HepG2 (cell line): ENCODE measurements at regions not wholly inside any gene's neighbourhood (a gene's known extent, or its start where the extent isn't known, plus 50 kb on each side); places are given as distances from the start of the nearest gene placed in this dataset.

ENCODE experiments used
- ATAC-seq: fragments of 200-7000 bp; cut with Tn5 transposase; 3 replicates; pipeline ENCODE4 v1.9.1; 2020; ENCODE audit warnings: mild to moderate bottlenecking, moderate library complexity
- BruUV-seq: library from RNA; stranded (reverse); fragments of 400-500 nt; replicated peaks from 2 replicates; lab custom pipeline; 2021; lab: Mats Ljungman, UMichigan
- CTCF ChIA-PET: fragments of 300-600 bp; formaldehyde crosslinking; extraction: SDS; loops from one replicate; lab custom pipeline; 2021; ENCODE audit warnings: low total read pairs, inconsistent platforms, low intra/inter-chr PET ratio; lab: Yijun Ruan, JAX
- POLR2A ChIA-PET: fragments of 350-600 bp; sonication (Branson Sonifier 250); formaldehyde crosslinking; loops from one replicate; lab custom pipeline; 2020; ENCODE audit warnings: antibody characterized with exemption, inconsistent platforms; lab: Yijun Ruan, JAX
- DNase-seq: peaks from one replicate; pipeline ENCODE4 v3.0.0-alpha.2; 2015; ENCODE audit warnings: low spot score
- FAIRE-seq: peaks from 3 replicates; lab custom pipeline; 2011; peaks lifted over from hg19 to GRCh38; lab: Jason Lieb, UNC
- H2AFZ ChIP-seq: one replicate; pipeline ENCODE4 v1.6.1; 2011; ENCODE audit warnings: low read length, inconsistent platforms
- H3K27ac ChIP-seq: fragments of 300-600 bp; 3 replicates; pipeline ENCODE4 v1.8.0; 2011; ENCODE audit warnings: mixed run types, mild to moderate bottlenecking, mixed read lengths, low read length, inconsistent platforms; ENCODE audit not compliant: insufficient read depth; ENCODE audit errors: extremely low read length
- H3K27me3 ChIP-seq, 2 experiments: fragments of 200-600 bp in 1 of 2; 2 replicates in 1 of 2; 3 replicates in 1 of 2; pipeline versions ENCODE4 v1.6.0 to v1.8.0; 2011; ENCODE audit warnings: low read length in 2 of 2, mild to moderate bottlenecking in 2 of 2, moderate library complexity in 2 of 2, inconsistent platforms in 1 of 2; ENCODE audit not compliant: insufficient read depth in 2 of 2, control insufficient read depth in 1 of 2
- H3K36me3 ChIP-seq, 2 experiments: fragments of 200-600 bp in 1 of 2; replicated peaks in 1 of 2; 2 replicates in 1 of 2; 3 replicates in 1 of 2; pipeline versions ENCODE4 v1.5.1 to v1.8.0; 2011; ENCODE audit warnings: low read length in 2 of 2, inconsistent platforms in 1 of 2; ENCODE audit not compliant: insufficient read depth in 2 of 2, control insufficient read depth in 1 of 2
- H3K4me1 ChIP-seq: 2 replicates; pipeline ENCODE4 v1.5.1; 2012; ENCODE audit warnings: low read length, inconsistent platforms; ENCODE audit not compliant: insufficient read depth
- H3K4me2 ChIP-seq: 2 replicates; pipeline ENCODE4 v1.6.0; 2011; ENCODE audit warnings: low read depth, low read length, inconsistent platforms
- H3K4me3 ChIP-seq, 3 experiments: fragments of 200-600 bp in 1 of 3; sonication (generic), shearing (Covaris generic) in 1 of 3; replicated peaks in 1 of 3; 2 replicates each; pipeline ENCODE4 v1.5.1; 2011 to 2016; ENCODE audit warnings: low read length in 3 of 3, inconsistent platforms in 2 of 3, low read depth in 2 of 3, mild to moderate bottlenecking in 2 of 3, control low read depth in 1 of 3, mixed read lengths in 1 of 3; ENCODE audit not compliant: insufficient read depth in 1 of 3
- H3K79me2 ChIP-seq: one replicate; pipeline ENCODE4 v1.6.1; 2011; ENCODE audit warnings: low read length, inconsistent platforms; ENCODE audit not compliant: insufficient read depth
- H3K9ac ChIP-seq: 2 replicates; pipeline ENCODE4 v1.6.0; 2011; ENCODE audit warnings: mild to moderate bottlenecking, low read depth, low read length, inconsistent platforms; ENCODE audit not compliant: insufficient read depth
- H3K9me3 ChIP-seq: 2 replicates; pipeline ENCODE4 v1.5.1; 2012; ENCODE audit warnings: mild to moderate bottlenecking, low read length
- H4K20me1 ChIP-seq: 2 replicates; pipeline ENCODE4 v1.6.0; 2011; ENCODE audit warnings: inconsistent platforms, mild to moderate bottlenecking, low read length, moderate library complexity; ENCODE audit not compliant: insufficient read depth
- CTCF ChIP-seq: sonication (generic); formaldehyde crosslinking; IDR thresholded peaks from 2 replicates; pipeline ENCODE4 v1.5.0; 2020; ENCODE audit warnings: mild to moderate bottlenecking, missing genetic modification reagents, moderate library complexity
- E2F2 ChIP-seq: sonication (generic); formaldehyde crosslinking; IDR thresholded peaks from 2 replicates; pipeline ENCODE4 v1.4.0; 2020; ENCODE audit warnings: missing genetic modification reagents, borderline replicate concordance
- PITX1 ChIP-seq: sonication (generic); formaldehyde crosslinking; IDR thresholded peaks from 2 replicates; pipeline ENCODE4 v1.5.1; 2020; ENCODE audit warnings: mild to moderate bottlenecking, missing genetic modification reagents
- POGZ ChIP-seq: sonication (generic); formaldehyde crosslinking; IDR thresholded peaks from 2 replicates; pipeline ENCODE4 v1.4.0; 2020; ENCODE audit warnings: mild to moderate bottlenecking, missing genetic modification reagents
- RAD21 ChIP-seq: fragments of 450-650 bp; formaldehyde crosslinking; IDR thresholded peaks from 2 replicates; pipeline ENCODE4 v1.5.0; 2020; ENCODE audit warnings: mild to moderate bottlenecking
- RCOR2 ChIP-seq: IDR thresholded peaks from 2 replicates; pipeline ENCODE4 v1.6.1; 2016; ENCODE audit warnings: missing biosample characterization, missing genetic modification reagents
- SALL1 ChIP-seq: sonication (generic); formaldehyde crosslinking; IDR thresholded peaks from 2 replicates; pipeline ENCODE4 v1.8.0; 2022; ENCODE audit warnings: mild to moderate bottlenecking, missing genetic modification reagents
- SMC3 ChIP-seq: IDR thresholded peaks from 2 replicates; pipeline ENCODE4 v1.6.1; 2011; ENCODE audit warnings: low read length, improper control_type of control experiment
- SOX6 ChIP-seq, 2 experiments: fragments of 450-650 bp in 1 of 2; sonication (generic) in 1 of 2; formaldehyde crosslinking in 1 of 2; IDR thresholded peaks; 2 replicates each; pipeline versions ENCODE4 v1.4.0 to v1.6.1; 2017 to 2020; ENCODE audit warnings: antibody characterized with exemption in 1 of 2, mild to moderate bottlenecking in 1 of 2, missing genetic modification reagents in 1 of 2
- STAG1 ChIP-seq: sonication (generic); formaldehyde crosslinking; IDR thresholded peaks from 2 replicates; pipeline ENCODE4 v1.4.0; 2020; ENCODE audit warnings: missing genetic modification reagents
- TEAD3 ChIP-seq: optimal IDR thresholded peaks from 2 replicates; pipeline ENCODE3; 2016; ENCODE audit warnings: borderline replicate concordance
- ZNF260 ChIP-seq: sonication (generic); formaldehyde crosslinking; IDR thresholded peaks from 2 replicates; pipeline ENCODE4 v1.4.0; 2020; ENCODE audit warnings: missing genetic modification reagents, low read depth, mild to moderate bottlenecking, borderline replicate concordance
- ZNF501 ChIP-seq: sonication (generic); formaldehyde crosslinking; IDR thresholded peaks from 2 replicates; pipeline ENCODE4 v1.5.1; 2020; ENCODE audit warnings: mild to moderate bottlenecking, moderate library complexity, missing genetic modification reagents
- WGBS: methylation state at CpG from one replicate; pipeline ENCODE4 v1.1.6; 2017; ENCODE audit warnings: low lambda C conversion rate; 5-methylcytosine and 5-hydroxymethylcytosine counted together
- in situ Hi-C: cut with HindIII; loops from 2 replicates; pipeline ENCODE4 v1.10.0; 2017; ENCODE audit warnings: low pct_unique_long_range_greater_than_20kb; ENCODE audit not compliant: extremely low pct_ligation_motif_present
- intact Hi-C: fragments of 100-400 bp; cut with micrococcal nuclease; formaldehyde crosslinking; loops from one replicate; pipeline ENCODE4 v1.10.0; 2022; ENCODE audit not compliant: unreplicated experiment

GRCh38 chr7:46131916-46132795 lies 211.1 kb upstream of the IGFBP3 start:
- peak overlapping the region; percentile 25 for H2AFZ ChIP-seq
- H3K4me1 ChIP-seq: peaks cover 7% of the 10 kb centered on the region; the same call in 1 of the 2 replicates
- H3K9ac ChIP-seq: no peak overlapping the region
- H3K27ac ChIP-seq: no peak overlapping the region
- POLR2A ChIA-PET: no interaction called here
- 20% methylated on average over 7 of the region's 8 CpGs for WGBS
- H4K20me1 ChIP-seq: no peaks in the 10 kb centered on the region
- H3K27me3 ChIP-seq: no peaks in the 10 kb centered on the region; a peak in 1 of 5 replicates
- no peaks in the 10 kb centered on the region for H3K79me2 ChIP-seq
- H3K4me3 ChIP-seq: no peak overlapping the region
- intact Hi-C loops (loop anchor here (2.0 to 5.0 kb wide), 2 partner anchors 209 to 220 kb away; no protein-coding TSS in a partner anchor), in situ Hi-C loops (no loop called here)
- peak; percentile 69 for FAIRE-seq
- peak; percentile 43 for DNase-seq
- peak; percentile 98 for ATAC-seq
- no peaks in the 10 kb centered on the region for H3K9me3 ChIP-seq
- CTCF ChIA-PET: no interaction called here
- no peaks in the 10 kb centered on the region for H3K36me3 ChIP-seq
- peak; percentile 49 for TF ChIP-seq SMC3
- peak; percentile 29; the same call in 1 of the 2 replicates for TF ChIP-seq POGZ
- TF ChIP-seq E2F2: no peak
- TF ChIP-seq STAG1 (CRISPR knock-in tag): peak; percentile 60
- peak; percentile 43; the same call in 1 of the 2 replicates for TF ChIP-seq PITX1 (CRISPR knock-in tag)
- no peak for TF ChIP-seq RCOR2
- TF ChIP-seq SOX6 (IDR thresholded peaks at IDR 0.05): no peak
- TF ChIP-seq SOX6 (CRISPR knock-in tag; IDR thresholded peaks at IDR 0.05): peak; percentile 40; the same call in 1 of the 2 replicates
- peak; percentile 44 for TF ChIP-seq TEAD3 (CRISPR knock-in tag)
- no peak for TF ChIP-seq ZNF260 (CRISPR knock-in tag)
- peak; percentile 60 for TF ChIP-seq CTCF (CRISPR knock-in tag)
- TF ChIP-seq SALL1: peak; percentile 38; the same call in 1 of the 2 replicates
- peak; percentile 43; the same call in 1 of the 2 replicates for TF ChIP-seq ZNF501 (CRISPR knock-in tag)
- TF ChIP-seq RAD21: 0 out of 2 replicates have a peak, but pooled peaks have one; percentile 25
- TF ChIP-seq, all 625 proteins: peak for 10
- H3K4me2 ChIP-seq: peak overlapping the region; percentile 25
- no TSS peak for BruUV-seq
